Endothelial cell of umbilical vein (primary cell): ENCODE measurements at regions not wholly inside any gene's neighbourhood (a gene's known extent, or its start where the extent isn't known, plus 50 kb on each side); places are given as distances from the start of the nearest gene placed in this dataset.

Experiments used
- BruUV-seq: library from RNA; stranded (reverse); fragments of 400-500 nt; replicated peaks from 2 replicates; lab custom pipeline; 2021; lab: Mats Ljungman, UMichigan
- CTCF ChIA-PET: fragments of 300-600, 350-600 bp; sonication (Branson Sonifier 250); formaldehyde crosslinking; loops from one replicate; lab custom pipeline; 2021; ENCODE audit warnings: antibody characterized with exemption, inconsistent platforms; lab: Charles Lee
- POLR2A ChIA-PET: fragments of 300-600, 350-600 bp; sonication (Branson Sonifier 250); formaldehyde crosslinking; loops from one replicate; lab custom pipeline; 2021; ENCODE audit warnings: antibody characterized with exemption, inconsistent platforms; lab: Charles Lee
- DNase-seq: peaks from one replicate; pipeline ENCODE4 v3.0.0-alpha.2; 2011; ENCODE audit warnings: low read depth, low spot score
- FAIRE-seq: peaks from 2 replicates; lab custom pipeline; 2011; peaks lifted over from hg19 to GRCh38; lab: Jason Lieb, UNC
- H2AFZ ChIP-seq: 2 replicates; pipeline ENCODE4 v1.6.0; 2012; ENCODE audit warnings: low read depth, low read length, control low read depth, inconsistent platforms
- H3K27ac ChIP-seq: 2 replicates; pipeline ENCODE4 v1.5.1; 2011; ENCODE audit warnings: low read depth, mild to moderate bottlenecking, control low read depth, low read length, moderate library complexity; ENCODE audit not compliant: insufficient read depth
- H3K27me3 ChIP-seq, 2 experiments: 2 replicates each; pipeline versions ENCODE4 v1.6.0 to v1.6.1; 2011; ENCODE audit warnings: low read length in 2 of 2, mixed read lengths in 1 of 2; ENCODE audit not compliant: control insufficient read depth in 2 of 2, insufficient read depth in 2 of 2
- H3K36me3 ChIP-seq, 2 experiments: 2 replicates in 1 of 2; 3 replicates in 1 of 2; pipeline ENCODE4 v1.5.1; 2011; ENCODE audit warnings: low read length in 2 of 2, mild to moderate bottlenecking in 1 of 2, moderate library complexity in 1 of 2; ENCODE audit not compliant: control insufficient read depth in 2 of 2, insufficient read depth in 2 of 2; ENCODE audit errors: extremely low read depth in 1 of 2
- H3K4me1 ChIP-seq: 3 replicates; pipeline ENCODE4 v1.5.1; 2011; ENCODE audit warnings: mild to moderate bottlenecking, low read length; ENCODE audit not compliant: control insufficient read depth, insufficient read depth; ENCODE audit errors: extremely low read depth
- H3K4me2 ChIP-seq: 2 replicates; pipeline ENCODE4 v1.6.1; 2011; ENCODE audit warnings: low read length, control low read depth, mixed read lengths; ENCODE audit not compliant: insufficient read depth
- H3K4me3 ChIP-seq, 3 experiments: fragments of 200-600 bp in 1 of 3; sonication (generic), shearing (Covaris generic) in 1 of 3; replicated peaks in 1 of 3; 2 replicates each; pipeline ENCODE4 v1.5.1; 2011 to 2016; ENCODE audit warnings: control low read depth in 3 of 3, low read length in 3 of 3, mild to moderate bottlenecking in 2 of 3, inconsistent platforms in 1 of 3, low read depth in 1 of 3, moderate library complexity in 1 of 3; ENCODE audit not compliant: insufficient read depth in 1 of 3
- H3K79me2 ChIP-seq: 2 replicates; pipeline ENCODE4 v1.6.0; 2012; ENCODE audit warnings: low read length, inconsistent platforms; ENCODE audit not compliant: control insufficient read depth, insufficient read depth
- H3K9ac ChIP-seq: replicated peaks from 2 replicates; pipeline ENCODE3; 2011; ENCODE audit warnings: low read length, control low read depth; ENCODE audit not compliant: insufficient read depth; ENCODE audit errors: extremely low read depth
- H3K9me1 ChIP-seq: replicated peaks from 3 replicates; pipeline ENCODE4 v1.6.0; 2011; ENCODE audit warnings: mild to moderate bottlenecking, low read length; ENCODE audit not compliant: control insufficient read depth, insufficient read depth; ENCODE audit errors: extremely low read depth
- H3K9me3 ChIP-seq: replicated peaks from 2 replicates; pipeline ENCODE4 v1.5.1; 2012; ENCODE audit warnings: low read length, inconsistent platforms; ENCODE audit not compliant: control insufficient read depth, insufficient read depth
- H4K20me1 ChIP-seq: replicated peaks from 2 replicates; pipeline ENCODE3; 2011; ENCODE audit warnings: mild to moderate bottlenecking, low read length; ENCODE audit not compliant: control insufficient read depth, insufficient read depth; ENCODE audit errors: extremely low read depth
- CTCF ChIP-seq, 2 donors: IDR thresholded peaks; 1 replicate in 1 of 2; 2 replicates in 1 of 2; pipeline ENCODE4 v1.5.1; 2011; ENCODE audit warnings: low read length in 2 of 2, mild to moderate bottlenecking in 2 of 2, moderate library complexity in 2 of 2, control low read depth in 1 of 2, inconsistent platforms in 1 of 2, low read depth in 1 of 2; ENCODE audit not compliant: insufficient read depth in 1 of 2; ENCODE audit errors: extremely low read depth in 1 of 2
- EZH2 ChIP-seq: IDR thresholded peaks from 2 replicates; pipeline ENCODE4 v1.6.1; 2012; ENCODE audit warnings: borderline replicate concordance, low read depth, mild to moderate bottlenecking, moderate library complexity, low read length, inconsistent platforms; ENCODE audit not compliant: severe bottlenecking
- FOS ChIP-seq: IDR thresholded peaks from 2 replicates; pipeline ENCODE4 v1.6.1; 2011; ENCODE audit warnings: mild to moderate bottlenecking, low read length, moderate library complexity, borderline replicate concordance; ENCODE audit not compliant: insufficient read depth
- GATA2 ChIP-seq: IDR thresholded peaks from 2 replicates; pipeline ENCODE4 v1.7.0; 2011; ENCODE audit warnings: low read depth, mild to moderate bottlenecking, moderate library complexity, mixed read lengths, low read length; ENCODE audit not compliant: insufficient read length, insufficient read depth
- JUN ChIP-seq: IDR thresholded peaks from 2 replicates; pipeline ENCODE4 v1.6.1; 2011; ENCODE audit warnings: borderline replicate concordance, low read depth; ENCODE audit not compliant: insufficient read length, insufficient read depth
- MAX ChIP-seq: IDR thresholded peaks from 2 replicates; pipeline ENCODE4 v1.6.1; 2011; ENCODE audit not compliant: insufficient read depth, insufficient read length
- MYC ChIP-seq: IDR thresholded peaks from one replicate; pipeline ENCODE4 v1.6.1; 2011; ENCODE audit warnings: mild to moderate bottlenecking, low read depth, low read length
- POLR2A ChIP-seq: IDR thresholded peaks from 2 replicates; pipeline ENCODE4 v1.6.1; 2012; ENCODE audit warnings: low read depth, mild to moderate bottlenecking, control low read depth, low read length
- POLR2AphosphoS5 ChIP-seq: IDR thresholded peaks from 2 replicates; pipeline ENCODE4 v1.6.1; 2012; ENCODE audit warnings: low read depth, mild to moderate bottlenecking, control low read depth, low read length, moderate library complexity; ENCODE audit not compliant: insufficient read depth
- dilution Hi-C: fragments of 300-500 bp; cut with MboI; formaldehyde crosslinking; loops from one replicate; pipeline ENCODE4 v1.15.0; 2019; ENCODE audit warnings: low sequenced_read_pairs; ENCODE audit not compliant: extremely low pct_ligation_motif_present
- intact Hi-C: fragments of 100-400 bp; cut with micrococcal nuclease; formaldehyde crosslinking; loops from one replicate; pipeline ENCODE4 v1.10.0; 2022

GRCh38 chr16:48969611-48970010 lies 312.0 kb downstream of the CBLN1 start:
- Histone ChIP-seq H2AFZ (no peak overlapping the region), H3K9me1 (no peaks in the 10 kb centered on the region), H3K79me2 (no peaks in the 10 kb centered on the region), H3K27me3 (no peaks in the 10 kb centered on the region), H3K9me3 (peaks cover 6% of the 10 kb centered on the region), H3K9ac (no peak overlapping the region), H3K4me2 (no peak overlapping the region), H3K4me1 (no peaks in the 10 kb centered on the region), H3K4me3 (no peak overlapping the region), H3K36me3 (no peaks in the 10 kb centered on the region), H3K27ac (no peak overlapping the region), H4K20me1 (no peaks in the 10 kb centered on the region)
- TF ChIP-seq MYC (no peak), FOS (no peak), POLR2A (no peak), GATA2 (no peak), CTCF (IDR thresholded peaks at IDR 0.05; ENCODE audit: extremely low read depth in 1 of 2, insufficient read depth in 1 of 2, low read depth in 1 of 2, low read length in 2 of 2) (no peak), MAX (no peak), EZH2 (no peak), POLR2AphosphoS5 (no peak), JUN (no peak)
- no peak for FAIRE-seq
- DNase-seq = no peak
- BruUV-seq = no TSS peak
- POLR2A ChIA-PET = no interaction called here
- dilution Hi-C loops = no loop called here
- intact Hi-C loops = no loop called here
- CTCF ChIA-PET = no interaction called here
